Coronary artery (tissue), 2 donors: ENCODE measurements at regions not wholly inside any gene's neighbourhood (a gene's known extent, or its start where the extent isn't known, plus 50 kb on each side); places are given as distances from the start of the nearest gene placed in this dataset.
A peak's percentile ranks its signal among the peaks of the same experiment; 100 is the strongest.

ENCODE experiments used
- DNase-seq: peaks from one replicate; pipeline ENCODE4 v3.0.0-alpha.2; 2017; ENCODE audit warnings: low spot score
- H3K27ac ChIP-seq, 2 donors: fragments of 200-600 bp; sonication (generic); one replicate each; pipeline ENCODE4 v1.5.1; 2016 to 2019
- H3K4me3 ChIP-seq: fragments of 200-600 bp; sonication (generic); 2 replicates; pipeline ENCODE4 v1.5.1; 2016; ENCODE audit warnings: mild to moderate bottlenecking, moderate library complexity
- CTCF ChIP-seq: fragments of 200-600 bp; sonication (generic); IDR thresholded peaks from one replicate; pipeline ENCODE4 v1.5.1; 2019; ENCODE audit warnings: antibody characterized with exemption

DNA sequence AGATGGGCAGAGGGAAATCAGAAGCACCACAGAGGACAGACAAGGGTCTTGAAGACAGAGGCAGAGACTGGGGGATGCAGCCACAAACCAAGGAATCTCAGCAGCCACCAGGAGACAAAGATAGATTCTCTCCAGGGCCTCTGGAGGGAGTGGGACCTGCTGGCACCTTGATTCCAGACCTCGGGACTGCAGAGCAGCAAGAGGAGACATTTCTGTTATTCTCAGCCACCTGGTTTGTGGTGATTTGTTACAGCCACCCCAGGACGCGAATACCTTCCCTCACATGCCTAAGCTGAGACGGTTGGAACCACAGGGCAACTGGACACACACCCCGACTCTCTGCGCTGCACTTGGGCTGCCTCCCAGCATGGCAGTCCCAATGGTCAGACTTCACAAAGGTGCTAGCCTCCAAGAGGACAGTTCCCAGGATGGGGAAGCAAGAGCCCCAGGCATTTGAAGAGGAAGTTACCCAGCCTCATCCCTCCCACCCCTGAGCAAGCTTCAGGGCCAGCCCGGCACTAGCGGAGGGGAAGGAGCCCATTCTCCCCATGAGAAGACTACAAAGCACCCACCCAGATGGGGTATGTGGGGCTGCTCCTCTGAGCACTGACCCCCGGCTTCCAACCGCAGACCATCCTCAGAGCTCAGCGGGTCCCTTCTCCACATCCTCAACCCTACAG is 104.6 kb upstream of the INSIG1 start:
- peak; percentile 58 for DNase-seq
- TF ChIP-seq CTCF: no peak
- no peak overlapping the region for H3K27ac ChIP-seq
- H3K4me3 ChIP-seq: no peak overlapping the region

- no peak for TF ChIP-seq CTCF
- peak; percentile 5 for DNase-seq
- Histone ChIP-seq H3K27ac (no peak overlapping the region), H3K4me3 (no peak overlapping the region)
Measured at GRCh38 chr7:155193716-155194115, 104.0 kb upstream of the INSIG1 start.

- Histone ChIP-seq H3K4me3 (no peak overlapping the region), H3K27ac (no peak overlapping the region)
- peak; percentile 65 for DNase-seq
- TF ChIP-seq CTCF: no peak
Measured at GRCh38 chr7:155194382-155195140, 103.1 kb upstream of the INSIG1 start.

DNA sequence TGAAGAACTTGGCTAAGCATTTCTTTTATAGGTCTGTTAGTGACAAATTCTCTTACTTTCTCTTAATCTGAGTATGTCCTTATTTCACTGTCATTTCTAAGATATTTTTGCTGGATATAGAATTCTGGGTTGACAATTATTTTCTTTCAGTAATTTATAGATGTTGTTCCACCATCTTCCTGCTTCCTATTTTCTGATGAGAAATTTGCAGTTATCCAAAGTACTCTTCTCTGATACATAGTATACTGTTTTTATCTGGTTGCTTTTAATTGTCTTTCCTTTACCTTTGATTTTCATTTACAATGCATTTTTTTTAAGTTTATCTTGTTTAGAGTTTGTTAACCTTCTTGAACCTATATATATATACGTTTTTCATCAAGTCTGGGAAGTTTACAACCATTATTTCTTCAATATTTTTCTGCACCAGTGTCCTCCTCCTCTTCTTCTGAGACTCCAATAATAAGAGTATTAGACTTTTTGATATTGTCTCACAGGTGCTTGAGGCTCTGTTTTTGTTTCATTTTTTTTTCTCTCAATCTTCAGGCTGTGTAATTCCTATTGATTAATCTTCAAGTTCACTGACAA is 101.6 kb upstream of the INSIG1 start:
- Histone ChIP-seq H3K4me3 (no peak overlapping the region), H3K27ac (no peak overlapping the region)
- DNase-seq: no peak
- no peak for TF ChIP-seq CTCF

GRCh38 chr7:155198196-155198892 is 99.3 kb upstream of the INSIG1 start:
- Histone ChIP-seq H3K4me3 (no peak overlapping the region), H3K27ac (no peak overlapping the region)
- no peak for TF ChIP-seq CTCF
- DNase-seq: peak; percentile 58

DNA sequence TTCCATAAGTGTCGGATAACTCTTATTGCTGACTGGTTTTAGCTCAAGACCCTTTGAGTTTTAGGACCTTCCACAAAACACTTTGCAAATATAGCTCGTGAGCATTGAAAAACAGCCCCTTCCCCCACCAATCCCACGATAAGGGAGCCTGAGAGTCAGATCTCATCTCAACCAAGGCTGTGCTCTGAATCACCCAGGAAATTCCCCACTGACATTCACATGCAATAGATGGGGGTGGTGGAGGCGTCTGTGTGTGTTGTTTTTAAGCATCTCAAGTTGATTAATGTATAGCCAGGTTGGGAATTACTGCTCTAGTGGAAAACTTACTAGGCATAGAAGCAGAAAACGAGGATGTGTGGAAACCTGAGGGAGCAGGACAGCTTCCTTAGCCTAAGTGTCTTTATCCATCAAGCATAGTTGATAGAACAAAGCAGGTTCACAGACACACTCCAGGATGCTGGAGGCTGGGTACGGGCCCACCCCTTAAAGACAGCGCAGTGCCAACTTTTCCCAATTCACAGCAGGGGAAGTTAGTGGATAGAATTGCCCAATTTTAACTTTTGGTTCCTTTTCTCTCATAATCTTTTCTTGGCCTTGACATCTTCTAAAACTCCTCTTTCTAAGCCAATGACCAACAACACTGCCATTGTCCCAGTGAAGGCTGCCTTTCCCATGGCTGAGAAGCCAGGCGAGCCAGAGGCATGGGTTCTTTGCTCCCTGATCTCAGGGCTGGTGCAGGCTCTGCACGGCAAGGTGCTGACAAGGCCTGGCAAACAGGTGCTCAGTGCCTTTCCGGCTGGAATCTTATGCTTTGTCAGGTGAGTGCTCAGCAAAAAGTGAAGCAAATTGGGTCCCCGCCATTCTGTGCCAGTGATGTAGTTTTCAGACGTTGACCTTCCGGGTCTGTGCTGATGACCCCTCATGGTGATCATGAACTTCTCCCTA is 98.5 kb upstream of the INSIG1 start:
- peak; percentile 57 for DNase-seq
- no peak overlapping the region for H3K4me3 ChIP-seq
- H3K27ac ChIP-seq: no peak overlapping the region
- no peak for TF ChIP-seq CTCF
